Kasumi-1 (cell line): ENCODE measurements at regions not wholly inside any gene's neighbourhood (a gene's known extent, or its start where the extent isn't known, plus 50 kb on each side); places are given as distances from the start of the nearest gene placed in this dataset.

ENCODE experiments used
- DNase-seq, 2 experiments: peaks; one replicate each; lab custom pipeline; 2025; lab: John Stamatoyannopoulos, UW

- no peak for DNase-seq
Measured at GRCh38 chr13:57443494-57443893, 188.1 kb upstream of the PCDH17 start.

- no peak for DNase-seq
Measured at GRCh38 chr13:57450356-57450755, 181.2 kb upstream of the PCDH17 start.

- no peak for DNase-seq
Measured at GRCh38 chr13:57452228-57452627, 179.3 kb upstream of the PCDH17 start.

GRCh38 chr13:57470491-57470890, 161.1 kb upstream of the PCDH17 start:
- no peak for DNase-seq

- no peak for DNase-seq
Measured at GRCh38 chr13:57491318-57491717, 140.2 kb upstream of the PCDH17 start.

- no peak for DNase-seq
Measured at GRCh38 chr13:57507752-57508463, 123.6 kb upstream of the PCDH17 start.

- no peak for DNase-seq
Measured at GRCh38 chr13:57511603-57512002, 119.9 kb upstream of the PCDH17 start.

- no peak for DNase-seq
Measured at GRCh38 chr13:57527114-57527735, 104.3 kb upstream of the PCDH17 start.

- DNase-seq, result no peak
Measured at GRCh38 chr13:57531256-57531655, 100.3 kb upstream of the PCDH17 start.

- DNase-seq, result no peak
Measured at GRCh38 chr13:57546942-57547341, 84.6 kb upstream of the PCDH17 start.

GRCh38 chr13:57552437-57552836, 79.1 kb upstream of the PCDH17 start:
- DNase-seq, result no peak

GRCh38 chr13:57553932-57554331, 77.6 kb upstream of the PCDH17 start:
- DNase-seq, result no peak

GRCh38 chr13:57558051-57558467, 73.5 kb upstream of the PCDH17 start:
- DNase-seq, result peak; percentile 16 to 41

- no peak for DNase-seq
Measured at GRCh38 chr13:57568865-57569264, 62.7 kb upstream of the PCDH17 start.

GRCh38 chr13:57569986-57570385, 61.6 kb upstream of the PCDH17 start:
- no peak for DNase-seq
